ENCODE measurements at regions not wholly inside any gene's neighbourhood (a gene's known extent, or its start where the extent isn't known, plus 50 kb on each side); places are given as distances from the start of the nearest gene placed in this dataset.
A peak's percentile ranks its signal among the peaks of the same experiment; 100 is the strongest.

GRCh38 chr20:58017231-58017969 is 211.1 kb downstream of the ANKRD60 start:
- DNase-seq (ENCODE audit: low spot score) = peak; percentile 88

GRCh38 chr20:58016779-58017178 is 211.7 kb downstream of the ANKRD60 start:
- no peak for DNase-seq (ENCODE audit: low spot score)

- DNase-seq (ENCODE audit: low spot score) = no peak
Measured at GRCh38 chr20:58014628-58015315, 213.7 kb downstream of the ANKRD60 start.

GRCh38 chr20:58012731-58013510 is 215.5 kb downstream of the ANKRD60 start:
- no peak for DNase-seq (ENCODE audit: low spot score)

- no peak for DNase-seq (ENCODE audit: low spot score)
Measured at GRCh38 chr20:58011947-58012610, 216.4 kb downstream of the ANKRD60 start.

- DNase-seq (ENCODE audit: low spot score) = no peak
Measured at GRCh38 chr20:58011106-58011946, 217.1 kb downstream of the ANKRD60 start.

GRCh38 chr20:58010666-58011065 is 217.8 kb downstream of the ANKRD60 start:
- no peak for DNase-seq (ENCODE audit: low spot score)

GRCh38 chr20:58010186-58010585 is 218.3 kb downstream of the ANKRD60 start:
- DNase-seq (ENCODE audit: low spot score) = no peak

- DNase-seq (ENCODE audit: low spot score) = no peak
Measured at GRCh38 chr20:58008866-58009265, 219.6 kb downstream of the ANKRD60 start.

- DNase-seq (ENCODE audit: low spot score) = no peak
Measured at GRCh38 chr20:58008413-58008812, 220.0 kb downstream of the ANKRD60 start.

GRCh38 chr20:58007947-58008346 is 220.5 kb downstream of the ANKRD60 start:
- no peak for DNase-seq (ENCODE audit: low spot score)

- DNase-seq (ENCODE audit: low spot score) = no peak
Measured at GRCh38 chr20:58006346-58007316, 221.8 kb downstream of the ANKRD60 start.

- no peak for DNase-seq (ENCODE audit: low spot score)
Measured at GRCh38 chr20:58005581-58006345, 222.7 kb downstream of the ANKRD60 start.

GRCh38 chr20:58004900-58005299 is 223.6 kb downstream of the ANKRD60 start:
- no peak for DNase-seq (ENCODE audit: low spot score)

GRCh38 chr20:58004146-58004545 is 224.3 kb downstream of the ANKRD60 start:
- DNase-seq (ENCODE audit: low spot score) = no peak

- DNase-seq (ENCODE audit: low spot score) = no peak
Measured at GRCh38 chr20:58003525-58003924, 224.9 kb downstream of the ANKRD60 start.

- DNase-seq (ENCODE audit: low spot score) = no peak
Measured at GRCh38 chr20:58002901-58003300, 225.6 kb downstream of the ANKRD60 start.

- DNase-seq (ENCODE audit: low spot score) = no peak
Measured at GRCh38 chr20:58001946-58002345, 226.5 kb downstream of the ANKRD60 start.

- no peak for DNase-seq (ENCODE audit: low spot score)
Measured at GRCh38 chr20:58001381-58001780, 227.1 kb downstream of the ANKRD60 start.
